ENCODE measurements at regions not wholly inside any gene's neighbourhood (a gene's known extent, or its start where the extent isn't known, plus 50 kb on each side); places are given as distances from the start of the nearest gene placed in this dataset.

- TF ChIP-seq NR3C1 (CRISPR knock-in tag; IDR thresholded peaks at IDR 0.05) (no peak), SETDB1 (CRISPR knock-in tag; IDR thresholded peaks at IDR 0.05; ENCODE audit: borderline replicate concordance) (no peak), ZBTB33 (CRISPR knock-in tag; IDR thresholded peaks at IDR 0.05) (no peak), KLF13 (CRISPR knock-in tag; IDR thresholded peaks at IDR 0.05) (no peak), FOSL1 (CRISPR knock-in tag; IDR thresholded peaks at IDR 0.05; ENCODE audit: borderline replicate concordance) (no peak), HDAC6 (IDR thresholded peaks at IDR 0.05; ENCODE audit: low read depth, low read length) (no peak), NR0B2 (CRISPR knock-in tag; IDR thresholded peaks at IDR 0.05) (no peak)
Measured at GRCh38 chrX:83588409-83588808, 80.3 kb downstream of the POU3F4 start.
